GM18499 (cell line): ENCODE measurements at regions not wholly inside any gene's neighbourhood (a gene's known extent, or its start where the extent isn't known, plus 50 kb on each side); places are given as distances from the start of the nearest gene placed in this dataset.

ENCODE experiments used
- ATAC-seq: cut with Tn5 transposase; IDR thresholded peaks from one replicate; pipeline ENCODE4 v1.9.1; 2021; ENCODE audit warnings: moderate number of reproducible peaks; ENCODE audit not compliant: insufficient read depth, unreplicated experiment

GRCh38 chr6:23088761-23089160, 519.4 kb downstream of the HDGFL1 start:
- ATAC-seq, result no peak

GRCh38 chr6:23089981-23090380, 520.6 kb downstream of the HDGFL1 start:
- ATAC-seq, result no peak

GRCh38 chr6:23091795-23092194, 522.4 kb downstream of the HDGFL1 start:
- no peak for ATAC-seq

- ATAC-seq, result no peak
Observed at GRCh38 chr6:23096876-23097275, 527.5 kb downstream of the HDGFL1 start.

- no peak for ATAC-seq
Observed at GRCh38 chr6:23097566-23097965, 528.2 kb downstream of the HDGFL1 start.

GRCh38 chr6:23106951-23107350, 537.6 kb downstream of the HDGFL1 start:
- ATAC-seq, result no peak

- ATAC-seq, result no peak
Observed at GRCh38 chr6:23111984-23112383, 542.6 kb downstream of the HDGFL1 start.

- ATAC-seq, result no peak
Observed at GRCh38 chr6:23114812-23115504, 545.6 kb downstream of the HDGFL1 start.

GRCh38 chr6:23137611-23138010, 568.2 kb downstream of the HDGFL1 start:
- no peak for ATAC-seq

- ATAC-seq, result no peak
Observed at GRCh38 chr6:23140871-23141270, 571.5 kb downstream of the HDGFL1 start.

GRCh38 chr6:23145781-23146180, 576.4 kb downstream of the HDGFL1 start:
- ATAC-seq, result no peak

- no peak for ATAC-seq
Observed at GRCh38 chr6:23154159-23154558, 584.8 kb downstream of the HDGFL1 start.

GRCh38 chr6:23170049-23170448, 600.7 kb downstream of the HDGFL1 start:
- ATAC-seq, result no peak

- no peak for ATAC-seq
Observed at GRCh38 chr6:23173234-23173633, 603.9 kb downstream of the HDGFL1 start.

- ATAC-seq, result no peak
Observed at GRCh38 chr6:23174781-23175361, 605.5 kb downstream of the HDGFL1 start.

- no peak for ATAC-seq
Observed at GRCh38 chr6:23175391-23175790, 606.0 kb downstream of the HDGFL1 start.

- ATAC-seq, result no peak
Observed at GRCh38 chr6:23176471-23176870, 607.1 kb downstream of the HDGFL1 start.

- no peak for ATAC-seq
Observed at GRCh38 chr6:23176883-23177282, 607.5 kb downstream of the HDGFL1 start.

GRCh38 chr6:23177806-23178205, 608.4 kb downstream of the HDGFL1 start:
- no peak for ATAC-seq

- no peak for ATAC-seq
Observed at GRCh38 chr6:23179994-23180393, 610.6 kb downstream of the HDGFL1 start.

GRCh38 chr6:23180504-23181293, 611.3 kb downstream of the HDGFL1 start:
- ATAC-seq, result no peak
